Sigmoid colon (tissue), 3 donors: ENCODE measurements at regions not wholly inside any gene's neighbourhood (a gene's known extent, or its start where the extent isn't known, plus 50 kb on each side); places are given as distances from the start of the nearest gene placed in this dataset.

Experiments used
- POLR2A ChIP-seq, 2 donors: fragments of 450-650 bp; IDR thresholded peaks; one replicate each; pipeline ENCODE4 v1.6.1; 2016; ENCODE audit warnings: antibody characterized with exemption in 2 of 2, mild to moderate bottlenecking in 2 of 2, moderate library complexity in 2 of 2
- TF ChIP-seq, protein P1 (sequence below), 4 experiments: fragments of 450-650 bp in 3 of 4; fragments of 200-600 bp in 1 of 4; IDR thresholded peaks; one replicate each; pipeline ENCODE4 v1.5.1; 2016 to 2019; ENCODE audit warnings: antibody characterized with exemption in 4 of 4, mild to moderate bottlenecking in 3 of 4, moderate library complexity in 2 of 4

DNA sequence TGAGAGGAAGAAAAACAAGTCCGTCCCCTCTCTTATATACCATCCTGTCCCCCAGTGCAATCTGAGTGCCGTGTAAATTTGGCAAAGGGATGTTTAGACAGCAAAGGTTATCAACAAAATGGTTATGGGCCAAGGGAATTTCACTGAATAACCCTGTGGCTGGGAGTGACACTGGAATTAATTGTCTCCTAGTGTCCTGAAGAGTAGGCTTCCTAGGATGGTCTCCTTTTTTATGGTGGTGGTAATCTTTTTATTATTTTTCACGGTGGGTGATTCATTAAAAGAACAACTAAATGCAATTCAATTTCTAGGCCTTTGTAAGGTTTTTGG lies 244.2 kb downstream of the PIK3R1 start:
- TF ChIP-seq, protein P1, sequence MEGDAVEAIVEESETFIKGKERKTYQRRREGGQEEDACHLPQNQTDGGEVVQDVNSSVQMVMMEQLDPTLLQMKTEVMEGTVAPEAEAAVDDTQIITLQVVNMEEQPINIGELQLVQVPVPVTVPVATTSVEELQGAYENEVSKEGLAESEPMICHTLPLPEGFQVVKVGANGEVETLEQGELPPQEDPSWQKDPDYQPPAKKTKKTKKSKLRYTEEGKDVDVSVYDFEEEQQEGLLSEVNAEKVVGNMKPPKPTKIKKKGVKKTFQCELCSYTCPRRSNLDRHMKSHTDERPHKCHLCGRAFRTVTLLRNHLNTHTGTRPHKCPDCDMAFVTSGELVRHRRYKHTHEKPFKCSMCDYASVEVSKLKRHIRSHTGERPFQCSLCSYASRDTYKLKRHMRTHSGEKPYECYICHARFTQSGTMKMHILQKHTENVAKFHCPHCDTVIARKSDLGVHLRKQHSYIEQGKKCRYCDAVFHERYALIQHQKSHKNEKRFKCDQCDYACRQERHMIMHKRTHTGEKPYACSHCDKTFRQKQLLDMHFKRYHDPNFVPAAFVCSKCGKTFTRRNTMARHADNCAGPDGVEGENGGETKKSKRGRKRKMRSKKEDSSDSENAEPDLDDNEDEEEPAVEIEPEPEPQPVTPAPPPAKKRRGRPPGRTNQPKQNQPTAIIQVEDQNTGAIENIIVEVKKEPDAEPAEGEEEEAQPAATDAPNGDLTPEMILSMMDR (IDR thresholded peaks at IDR 0.05) = no peak
- TF ChIP-seq POLR2A (IDR thresholded peaks at IDR 0.05) = no peak
